OCI-LY3 (cell line): ENCODE measurements at regions not wholly inside any gene's neighbourhood (a gene's known extent, or its start where the extent isn't known, plus 50 kb on each side); places are given as distances from the start of the nearest gene placed in this dataset.

ENCODE experiments used
- H2AFZ ChIP-seq: fragments of 200-600, 300-600 bp; shearing (Covaris generic); 2 replicates; pipeline ENCODE4 v1.6.0; 2014; ENCODE audit warnings: antibody characterized with exemption, low read depth, low read length
- H3K27ac ChIP-seq: fragments of 200-600, 300-600 bp; sonication (generic); 2 replicates; pipeline ENCODE4 v1.5.1; 2014; ENCODE audit warnings: mild to moderate bottlenecking, low read length, moderate library complexity, mixed read lengths
- H3K27me3 ChIP-seq: fragments of 200-600, 300-600 bp; sonication (generic); 2 replicates; pipeline ENCODE4 v1.6.1; 2014; ENCODE audit warnings: low read depth, low read length, mixed read lengths
- H3K36me3 ChIP-seq: fragments of 200-600, 300-600 bp; sonication (generic); replicated peaks from 2 replicates; pipeline ENCODE3; 2014; ENCODE audit warnings: low read depth, low read length, mixed read lengths
- H3K4me1 ChIP-seq: fragments of 300-600, 200-600 bp; sonication (generic); 2 replicates; pipeline ENCODE4 v1.6.1; 2014; ENCODE audit warnings: low read length, mixed read lengths
- H3K4me2 ChIP-seq: fragments of 200-600, 300-600 bp; sonication (generic); 2 replicates; pipeline ENCODE4 v1.6.1; 2014; ENCODE audit warnings: low read length, mixed read lengths
- H3K4me3 ChIP-seq: fragments of 300-600, 200-600 bp; sonication (generic); 2 replicates; pipeline ENCODE4 v1.5.1; 2014; ENCODE audit warnings: antibody characterized with exemption, mild to moderate bottlenecking, low read length, moderate library complexity
- H3K79me2 ChIP-seq: fragments of 300-600, 200-600 bp; shearing (Covaris generic); 2 replicates; pipeline ENCODE4 v1.6.1; 2014; ENCODE audit warnings: mild to moderate bottlenecking, low read length, mixed read lengths
- H3K9ac ChIP-seq: fragments of 300-600, 200-600 bp; shearing (Covaris generic); 2 replicates; pipeline ENCODE4 v1.6.0; 2014; ENCODE audit warnings: mild to moderate bottlenecking, low read length, moderate library complexity
- H3K9me3 ChIP-seq: fragments of 200-600, 300-600 bp; shearing (Covaris generic); 2 replicates; pipeline ENCODE4 v1.6.1; 2014; ENCODE audit warnings: low read length, mixed read lengths; ENCODE audit not compliant: insufficient read depth
- H4K20me1 ChIP-seq: fragments of 200-600, 300-600 bp; sonication (generic); 2 replicates; pipeline ENCODE4 v1.6.1; 2016; ENCODE audit warnings: low read length, mixed read lengths; ENCODE audit not compliant: insufficient read depth
- CTCF ChIP-seq: fragments of 200-600, 300-600 bp; sonication (generic); IDR thresholded peaks from 2 replicates; pipeline ENCODE4 v1.5.1; 2014; ENCODE audit warnings: antibody characterized with exemption, low read length, low read depth
- EZH2phosphoT487 ChIP-seq: fragments of 200-600 bp; shearing (Covaris generic); IDR thresholded peaks from 2 replicates; pipeline ENCODE4 v1.6.1; 2018; ENCODE audit warnings: antibody characterized with exemption, mixed run types, low read depth

- no peaks in the 10 kb centered on the region for H3K36me3 ChIP-seq
- H3K79me2 ChIP-seq: no peaks in the 10 kb centered on the region
- no peaks in the 10 kb centered on the region for H3K4me1 ChIP-seq
- H3K27me3 ChIP-seq: no peaks in the 10 kb centered on the region
- H3K27ac ChIP-seq: no peak overlapping the region
- no peaks in the 10 kb centered on the region for H3K9me3 ChIP-seq
- H3K9ac ChIP-seq: no peak overlapping the region
- no peak overlapping the region for H3K4me2 ChIP-seq
- TF ChIP-seq EZH2phosphoT487 (no peak), CTCF (no peak)
- no peak overlapping the region for H3K4me3 ChIP-seq
- H2AFZ ChIP-seq: no peak overlapping the region
- no peaks in the 10 kb centered on the region for H4K20me1 ChIP-seq
These were observed 1507.2 kb upstream of the ZEB2 start for GRCh38 chr2:146027156-146027555.

- Histone ChIP-seq H2AFZ (no peak overlapping the region), H3K9ac (no peak overlapping the region), H3K36me3 (no peaks in the 10 kb centered on the region), H3K9me3 (no peaks in the 10 kb centered on the region), H3K79me2 (no peaks in the 10 kb centered on the region), H3K27ac (no peak overlapping the region), H3K4me3 (no peak overlapping the region), H4K20me1 (no peaks in the 10 kb centered on the region), H3K4me1 (no peaks in the 10 kb centered on the region), H3K27me3 (no peaks in the 10 kb centered on the region), H3K4me2 (no peak overlapping the region)
- TF ChIP-seq CTCF (no peak), EZH2phosphoT487 (no peak)
These were observed 1505.6 kb upstream of the ZEB2 start for GRCh38 chr2:146025519-146025918.

- Histone ChIP-seq H3K9me3 (no peaks in the 10 kb centered on the region), H3K4me2 (no peak overlapping the region)
- TF ChIP-seq CTCF (no peak), EZH2phosphoT487 (no peak)
These were observed 1504.4 kb upstream of the ZEB2 start for GRCh38 chr2:146024212-146024743.

GRCh38 chr2:146004462-146004861, 1484.5 kb upstream of the ZEB2 start:
- no peaks in the 10 kb centered on the region for H3K36me3 ChIP-seq
- no peak overlapping the region for H2AFZ ChIP-seq
- H3K4me1 ChIP-seq: no peaks in the 10 kb centered on the region; the same call in 1 of the 2 replicates
- H3K27me3 ChIP-seq: no peaks in the 10 kb centered on the region
- H3K9ac ChIP-seq: no peak overlapping the region
- no peak for TF ChIP-seq EZH2phosphoT487
- TF ChIP-seq CTCF: no peak
- H4K20me1 ChIP-seq: no peaks in the 10 kb centered on the region
- no peaks in the 10 kb centered on the region for H3K79me2 ChIP-seq
- H3K27ac ChIP-seq: no peak overlapping the region
- no peak overlapping the region for H3K4me2 ChIP-seq
- H3K4me3 ChIP-seq: no peak overlapping the region
- no peaks in the 10 kb centered on the region for H3K9me3 ChIP-seq

More at GRCh38 chr2:146024212-146024743, 1504.4 kb upstream of the ZEB2 start:
- Histone ChIP-seq H3K4me1 (no peaks in the 10 kb centered on the region), H2AFZ (no peak overlapping the region), H3K79me2 (no peaks in the 10 kb centered on the region), H3K27me3 (no peaks in the 10 kb centered on the region), H3K9ac (no peak overlapping the region), H4K20me1 (no peaks in the 10 kb centered on the region), H3K36me3 (no peaks in the 10 kb centered on the region), H3K27ac (no peak overlapping the region), H3K4me3 (no peak overlapping the region)
